Liver (tissue), 8 donors: ENCODE measurements at regions not wholly inside any gene's neighbourhood (a gene's known extent, or its start where the extent isn't known, plus 50 kb on each side); places are given as distances from the start of the nearest gene placed in this dataset.

ENCODE experiments used
- DNase-seq: peaks from one replicate; pipeline ENCODE4 v3.0.0-alpha.2; 2017; ENCODE audit warnings: low spot score
- H3K27ac ChIP-seq, 2 donors: one replicate each; pipeline ENCODE4 v1.7.0; 2013; ENCODE audit warnings: inconsistent platforms in 2 of 2, low read length in 2 of 2, control low read depth in 1 of 2, low read depth in 1 of 2, mild to moderate bottlenecking in 1 of 2
- H3K27me3 ChIP-seq, 4 donors: one replicate each; pipeline versions ENCODE4 v1.6.1 to v1.7.0; 2013; ENCODE audit warnings: low read length in 3 of 4, inconsistent platforms in 1 of 4, mild to moderate bottlenecking in 1 of 4, moderate library complexity in 1 of 4; ENCODE audit not compliant: control insufficient read depth in 4 of 4, insufficient read depth in 4 of 4
- H3K36me3 ChIP-seq, 4 donors: one replicate each; pipeline versions ENCODE4 v1.6.1 to v1.7.0; 2013; ENCODE audit warnings: low read length in 3 of 4, mild to moderate bottlenecking in 3 of 4, low read depth in 1 of 4, moderate library complexity in 1 of 4; ENCODE audit not compliant: control insufficient read depth in 4 of 4, insufficient read depth in 3 of 4
- H3K4me1 ChIP-seq, 4 donors: one replicate each; pipeline versions ENCODE4 v1.6.1 to v1.7.0; 2013; ENCODE audit warnings: low read length in 3 of 4, mild to moderate bottlenecking in 3 of 4, moderate library complexity in 1 of 4; ENCODE audit not compliant: control insufficient read depth in 4 of 4, insufficient read depth in 4 of 4
- H3K4me3 ChIP-seq, 3 donors: one replicate each; pipeline versions ENCODE4 v1.6.1 to v1.7.0; 2013; ENCODE audit warnings: low read length in 3 of 3, control low read depth in 1 of 3, low read depth in 1 of 3, mild to moderate bottlenecking in 1 of 3
- H3K9ac ChIP-seq, 2 donors: one replicate each; pipeline ENCODE4 v1.7.0; 2013; ENCODE audit warnings: low read length in 2 of 2, mild to moderate bottlenecking in 2 of 2, moderate library complexity in 2 of 2, control low read depth in 1 of 2, low read depth in 1 of 2
- H3K9me3 ChIP-seq, 4 donors: one replicate each; pipeline versions ENCODE4 v1.6.1 to v1.7.0; 2013; ENCODE audit warnings: low read length in 3 of 4; ENCODE audit not compliant: control insufficient read depth in 4 of 4
- ATF3 ChIP-seq: IDR thresholded peaks from 2 replicates; pipeline ENCODE4 v1.6.1; 2016; ENCODE audit warnings: antibody characterized with exemption
- CTCF ChIP-seq: fragments of 150-350 bp; IDR thresholded peaks from 2 replicates; pipeline ENCODE4 v1.5.1; 2017; ENCODE audit warnings: improper control_type of control experiment, low read depth, low read length; ENCODE audit not compliant: missing input control
- EGR1 ChIP-seq, 2 donors: IDR thresholded peaks; 2 replicates each; pipeline ENCODE4 v1.6.1; 2016 to 2018; ENCODE audit warnings: antibody characterized with exemption in 2 of 2, low read depth in 2 of 2
- FOXA1 ChIP-seq: IDR thresholded peaks from 2 replicates; pipeline ENCODE4 v1.6.1; 2016; ENCODE audit warnings: antibody characterized with exemption
- FOXA2 ChIP-seq: IDR thresholded peaks from 2 replicates; pipeline ENCODE4 v1.6.1; 2016; ENCODE audit warnings: antibody characterized with exemption
- GABPA ChIP-seq, 2 donors: IDR thresholded peaks in 1 of 2; conservative IDR thresholded peaks in 1 of 2; 2 replicates each; pipeline ENCODE4 v1.6.1; 2016; ENCODE audit warnings: antibody characterized with exemption in 2 of 2, mild to moderate bottlenecking in 1 of 2, moderate library complexity in 1 of 2
- HNF4A ChIP-seq, 2 donors: conservative IDR thresholded peaks; 2 replicates each; pipeline ENCODE4 v1.6.1; 2016; ENCODE audit warnings: antibody characterized with exemption in 2 of 2, mild to moderate bottlenecking in 2 of 2
- HNF4G ChIP-seq: IDR thresholded peaks from 2 replicates; pipeline ENCODE4 v1.6.1; 2016; ENCODE audit warnings: antibody characterized with exemption
- JUND ChIP-seq, 2 donors: IDR thresholded peaks; 2 replicates each; pipeline ENCODE4 v1.6.1; 2016; ENCODE audit warnings: antibody characterized with exemption in 2 of 2
- MAX ChIP-seq: IDR thresholded peaks from 2 replicates; pipeline ENCODE4 v1.6.1; 2016; ENCODE audit warnings: antibody characterized with exemption
- NR2F2 ChIP-seq: IDR thresholded peaks from 2 replicates; pipeline ENCODE4 v1.6.1; 2016; ENCODE audit warnings: antibody characterized with exemption
- RAD21 ChIP-seq, 2 donors: IDR thresholded peaks; 2 replicates each; pipeline ENCODE4 v1.6.1; 2016; ENCODE audit warnings: antibody characterized with exemption in 2 of 2, mild to moderate bottlenecking in 2 of 2
- REST ChIP-seq: IDR thresholded peaks from 2 replicates; pipeline ENCODE4 v1.6.1; 2016; ENCODE audit warnings: antibody characterized with exemption, mild to moderate bottlenecking
- RXRA ChIP-seq, 2 donors: IDR thresholded peaks; 2 replicates each; pipeline ENCODE4 v1.6.1; 2017 to 2018; ENCODE audit warnings: antibody characterized with exemption in 2 of 2, mild to moderate bottlenecking in 1 of 2
- SP1 ChIP-seq: IDR thresholded peaks from 2 replicates; pipeline ENCODE4 v1.6.1; 2018; ENCODE audit warnings: antibody characterized with exemption, mild to moderate bottlenecking
- TAF1 ChIP-seq: conservative IDR thresholded peaks from 2 replicates; pipeline ENCODE4 v1.6.1; 2016; ENCODE audit warnings: antibody characterized with exemption, mild to moderate bottlenecking
- YY1 ChIP-seq: IDR thresholded peaks from 2 replicates; pipeline ENCODE4 v1.6.1; 2016; ENCODE audit warnings: antibody characterized with exemption, mild to moderate bottlenecking
- ZBTB33 ChIP-seq: IDR thresholded peaks from 2 replicates; pipeline ENCODE4 v1.6.1; 2016; ENCODE audit warnings: antibody characterized with exemption
- WGBS: extraction: QIAGEN DNeasy Blood & Tissue Kit; methylation state at CpG from one replicate; pipeline ENCODE4 v1.1.7; 2013; 5-methylcytosine and 5-hydroxymethylcytosine counted together
- donor health status: healthy.
- donor health status: healthy.
- donor health status: healthy.
- donor health status: healthy.
- donor health status: healthy.

- WGBS, result 74% methylated on average over 3 of the region's 3 CpGs
- no peaks in the 10 kb centered on the region for H3K27me3 ChIP-seq
- H3K9me3 ChIP-seq, result no peaks in the 10 kb centered on the region
- no peak for DNase-seq
- TF ChIP-seq HNF4A (conservative IDR thresholded peaks at IDR 0.05) (no peak), ATF3 (no peak), RAD21 (IDR thresholded peaks at IDR 0.05) (no peak), EGR1 (IDR thresholded peaks at IDR 0.05; ENCODE audit: low read depth in 2 of 2) (no peak), FOXA1 (no peak), FOXA2 (no peak), JUND (IDR thresholded peaks at IDR 0.05) (no peak), NR2F2 (no peak), ZBTB33 (no peak), YY1 (no peak), RXRA (IDR thresholded peaks at IDR 0.05) (no peak), GABPA (IDR thresholded peaks at IDR 0.05 in 1 of 2, conservative IDR thresholded peaks at IDR 0.05 in 1 of 2) (no peak), REST (no peak), TAF1 (no peak), MAX (no peak), CTCF (no peak), SP1 (no peak), HNF4G (no peak)
- no peaks in the 10 kb centered on the region for H3K36me3 ChIP-seq
- no peaks in the 10 kb centered on the region for H3K4me1 ChIP-seq
- H3K4me3 ChIP-seq, result no peak overlapping the region
- no peak overlapping the region for H3K27ac ChIP-seq
- no peak overlapping the region for H3K9ac ChIP-seq
These were observed 2241.0 kb upstream of the RAG2 start for GRCh38 chr11:38839071-38839470.

- Histone ChIP-seq H3K9me3 (no peaks in the 10 kb centered on the region), H3K36me3 (no peaks in the 10 kb centered on the region), H3K9ac (no peak overlapping the region), H3K4me3 (no peak overlapping the region), H3K4me1 (no peaks in the 10 kb centered on the region), H3K27me3 (no peaks in the 10 kb centered on the region), H3K27ac (no peak overlapping the region)
- DNase-seq, result no peak
- 67% methylated on average over 4 of the region's 4 CpGs for whole genome bisulfite sequencing
- TF ChIP-seq MAX (no peak), JUND (IDR thresholded peaks at IDR 0.05) (no peak), HNF4A (conservative IDR thresholded peaks at IDR 0.05) (no peak), YY1 (no peak), RAD21 (IDR thresholded peaks at IDR 0.05) (no peak), ATF3 (no peak), TAF1 (no peak), RXRA (IDR thresholded peaks at IDR 0.05) (no peak), HNF4G (no peak), FOXA1 (no peak), EGR1 (IDR thresholded peaks at IDR 0.05; ENCODE audit: low read depth in 2 of 2) (no peak), NR2F2 (no peak), CTCF (no peak)
These were observed 2237.9 kb upstream of the RAG2 start for GRCh38 chr11:38835966-38836365.
